GM12872 (cell line): ENCODE measurements at regions not wholly inside any gene's neighbourhood (a gene's known extent, or its start where the extent isn't known, plus 50 kb on each side); places are given as distances from the start of the nearest gene placed in this dataset.

Experiments used
- TF ChIP-seq, protein P1 (sequence below): IDR thresholded peaks from 3 replicates; pipeline ENCODE4 v1.5.1; 2011; ENCODE audit warnings: low read depth, mild to moderate bottlenecking, low read length, moderate library complexity; ENCODE audit not compliant: insufficient read depth

DNA sequence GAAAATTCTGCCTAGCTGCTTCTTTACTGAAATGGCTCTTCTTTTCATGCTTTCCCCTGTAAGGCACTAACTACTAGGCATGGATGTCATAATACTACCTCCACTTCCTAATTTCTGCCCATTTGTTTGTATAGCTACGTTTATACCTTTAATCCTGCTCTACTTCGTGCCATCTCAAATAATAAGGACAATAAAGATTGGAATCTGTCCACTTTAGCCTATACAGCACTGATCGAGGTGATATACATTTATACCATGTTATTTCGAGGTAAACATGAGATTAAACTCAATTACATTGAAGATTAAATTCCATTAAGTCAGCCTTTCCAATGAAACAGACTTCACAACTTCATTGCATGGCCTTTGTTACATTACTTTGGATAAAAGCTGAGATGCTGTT is 390.6 kb upstream of the MARCKS start:
- TF ChIP-seq, protein P1, sequence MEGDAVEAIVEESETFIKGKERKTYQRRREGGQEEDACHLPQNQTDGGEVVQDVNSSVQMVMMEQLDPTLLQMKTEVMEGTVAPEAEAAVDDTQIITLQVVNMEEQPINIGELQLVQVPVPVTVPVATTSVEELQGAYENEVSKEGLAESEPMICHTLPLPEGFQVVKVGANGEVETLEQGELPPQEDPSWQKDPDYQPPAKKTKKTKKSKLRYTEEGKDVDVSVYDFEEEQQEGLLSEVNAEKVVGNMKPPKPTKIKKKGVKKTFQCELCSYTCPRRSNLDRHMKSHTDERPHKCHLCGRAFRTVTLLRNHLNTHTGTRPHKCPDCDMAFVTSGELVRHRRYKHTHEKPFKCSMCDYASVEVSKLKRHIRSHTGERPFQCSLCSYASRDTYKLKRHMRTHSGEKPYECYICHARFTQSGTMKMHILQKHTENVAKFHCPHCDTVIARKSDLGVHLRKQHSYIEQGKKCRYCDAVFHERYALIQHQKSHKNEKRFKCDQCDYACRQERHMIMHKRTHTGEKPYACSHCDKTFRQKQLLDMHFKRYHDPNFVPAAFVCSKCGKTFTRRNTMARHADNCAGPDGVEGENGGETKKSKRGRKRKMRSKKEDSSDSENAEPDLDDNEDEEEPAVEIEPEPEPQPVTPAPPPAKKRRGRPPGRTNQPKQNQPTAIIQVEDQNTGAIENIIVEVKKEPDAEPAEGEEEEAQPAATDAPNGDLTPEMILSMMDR: no peak

DNA sequence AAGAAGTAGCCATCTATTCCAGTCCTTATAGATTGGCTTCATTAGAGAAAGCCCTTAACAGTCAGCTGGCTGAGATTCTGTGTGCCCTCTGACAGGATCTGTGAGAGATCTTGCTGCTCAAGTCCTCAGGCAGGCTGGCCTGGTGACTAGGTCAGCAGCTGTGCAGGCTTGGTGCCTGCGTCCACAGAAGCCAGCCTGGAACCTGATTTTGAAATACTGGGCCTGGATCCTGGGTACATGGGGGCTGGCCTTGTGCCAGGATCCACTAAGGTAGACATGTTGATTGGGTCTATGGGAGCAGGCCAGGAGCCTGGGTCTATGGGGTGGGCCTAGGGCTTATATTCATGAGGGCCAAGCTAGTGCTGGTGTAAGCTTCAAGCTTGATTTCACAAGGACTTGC is 381.8 kb upstream of the MARCKS start:
- TF ChIP-seq, protein P1: no peak

DNA sequence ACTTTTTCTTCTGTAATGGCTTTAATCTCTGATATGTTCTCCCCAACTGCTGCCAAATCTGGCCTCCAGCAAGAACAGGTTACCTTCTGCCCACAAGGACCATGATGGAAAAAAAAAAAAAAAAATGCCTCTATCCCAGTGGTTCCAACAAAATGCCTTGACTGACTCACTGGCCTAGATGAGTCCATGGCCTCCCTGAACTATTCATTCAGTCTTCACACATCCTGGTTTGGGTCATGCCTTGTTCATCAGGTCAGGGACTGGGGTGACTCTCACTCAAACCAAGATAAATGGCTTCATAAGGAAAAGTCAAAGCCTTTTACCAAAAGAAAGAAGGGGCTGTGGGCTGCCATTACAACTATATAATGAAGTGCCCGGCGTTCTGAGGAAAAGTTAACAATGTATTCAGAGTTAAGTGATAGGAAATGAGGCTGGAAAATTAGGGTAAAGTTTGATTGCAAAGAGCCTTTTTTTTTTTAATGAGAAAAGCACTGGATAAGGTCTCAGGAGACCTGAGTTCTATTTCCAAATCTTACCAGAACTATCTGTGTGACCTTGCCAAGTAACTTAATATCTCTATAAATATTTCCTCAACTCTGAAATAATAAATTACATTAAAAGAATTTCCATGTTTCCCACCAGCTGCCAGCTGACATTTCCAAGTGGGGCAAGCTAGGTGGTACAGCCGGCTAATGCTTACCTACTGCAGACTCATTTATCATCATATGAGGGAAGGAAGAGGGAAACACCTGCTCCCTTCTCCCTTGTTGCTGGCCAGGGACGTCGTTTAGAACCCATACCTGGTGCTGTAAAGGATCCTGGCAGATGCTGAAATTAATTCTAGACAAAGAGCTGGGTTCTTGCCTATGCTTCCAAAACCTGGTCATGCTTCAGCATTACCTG is 380.0 kb upstream of the MARCKS start:
- TF ChIP-seq, protein P1: no peak

DNA sequence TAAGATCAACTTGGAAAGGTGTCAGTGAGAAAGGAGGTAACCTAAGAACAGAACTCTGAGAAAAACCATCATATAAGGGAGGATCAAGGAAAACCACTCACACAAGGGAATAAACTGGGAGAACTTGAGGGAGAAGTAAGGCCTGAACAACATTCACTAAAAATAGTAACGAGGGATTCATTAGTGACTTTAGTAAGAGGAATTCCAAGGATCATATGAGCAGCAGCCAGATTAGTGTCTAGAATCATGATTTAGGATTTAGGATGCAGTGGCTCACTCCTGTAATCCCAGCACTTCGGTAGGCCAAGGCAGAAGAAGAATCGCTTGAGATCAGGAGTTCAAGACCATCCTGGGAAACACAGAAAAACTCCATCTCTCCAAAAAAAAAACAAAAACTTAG is 376.5 kb upstream of the MARCKS start:
- TF ChIP-seq, protein P1: no peak

DNA sequence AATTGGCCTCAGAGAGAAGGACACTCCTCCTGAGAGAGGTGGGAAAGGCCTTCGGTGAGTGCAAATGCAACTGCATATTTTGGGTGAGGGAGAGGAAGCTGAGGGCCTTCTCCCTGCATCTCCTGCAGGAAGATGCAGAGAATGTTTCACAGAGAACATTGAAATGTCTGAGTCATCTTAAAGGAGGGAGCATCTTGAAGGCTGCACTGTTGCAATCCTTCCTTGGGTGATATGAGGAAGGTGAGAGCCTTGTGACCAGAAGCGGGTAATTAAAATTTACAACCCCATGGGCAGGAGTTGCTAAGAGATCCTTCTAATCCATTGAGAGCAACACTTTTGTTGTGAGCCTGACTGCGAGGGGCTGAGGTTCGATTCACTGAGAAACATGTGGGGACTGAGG is 375.7 kb upstream of the MARCKS start:
- TF ChIP-seq, protein P1: no peak

DNA sequence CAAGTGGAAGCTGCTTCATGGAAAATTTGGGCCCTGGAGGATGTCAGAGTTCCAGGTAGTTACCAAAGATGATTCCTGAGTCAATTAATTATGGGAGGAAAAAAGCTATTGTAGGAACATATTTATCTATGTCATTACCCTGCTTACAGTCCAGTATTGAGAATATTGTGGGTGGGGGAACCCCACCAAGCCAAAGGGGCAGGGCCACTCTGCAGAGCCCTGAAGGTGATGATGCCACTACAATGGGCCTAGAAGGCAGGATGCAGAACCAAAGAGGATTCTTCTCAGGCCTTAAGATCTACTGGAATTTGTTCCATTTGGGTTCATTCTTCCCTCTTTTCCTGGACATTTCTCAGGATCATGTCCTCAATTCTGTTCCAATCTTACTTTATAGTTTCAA is 375.2 kb upstream of the MARCKS start:
- TF ChIP-seq, protein P1: no peak

DNA sequence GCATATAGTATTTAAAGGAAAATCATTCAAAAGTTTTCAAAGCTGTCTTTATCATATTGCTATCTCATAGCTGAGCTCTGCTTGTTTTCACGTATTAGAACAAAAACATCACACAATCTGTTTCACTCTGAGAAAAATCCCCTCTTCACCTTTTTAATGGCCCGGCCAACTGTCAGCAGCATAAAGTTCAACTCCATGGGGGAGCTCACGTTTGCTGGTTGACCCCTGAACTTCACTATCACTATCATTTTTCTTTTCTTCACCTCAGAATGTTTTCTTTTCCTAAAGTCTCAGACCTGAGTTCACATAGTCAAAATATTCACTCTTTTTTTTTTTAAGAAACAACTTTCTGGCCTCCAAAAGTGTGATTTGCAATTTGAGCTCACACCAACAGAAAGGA is 374.4 kb upstream of the MARCKS start:
- TF ChIP-seq, protein P1: no peak
